ENCODE measurements at regions not wholly inside any gene's neighbourhood (a gene's known extent, or its start where the extent isn't known, plus 50 kb on each side); places are given as distances from the start of the nearest gene placed in this dataset.

DNA sequence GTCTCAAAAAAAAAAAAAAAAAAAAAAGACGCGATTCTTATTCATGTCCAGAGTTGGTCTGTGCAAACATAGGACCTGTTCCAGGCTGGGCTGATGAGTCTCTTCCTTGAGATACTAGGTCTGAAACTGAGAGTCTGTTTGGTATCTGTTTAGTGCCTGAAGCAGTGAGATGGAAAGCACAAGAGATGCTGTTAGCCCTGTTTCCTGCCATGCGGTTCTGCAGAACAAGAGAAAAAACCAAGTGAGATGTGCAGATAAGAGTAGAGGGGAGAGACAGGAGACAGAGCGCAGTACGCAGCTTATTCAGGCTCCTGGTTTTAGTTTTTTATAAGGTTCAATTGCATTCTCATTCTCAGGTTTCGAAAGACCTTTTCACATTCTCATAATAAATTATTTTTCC lies 85.8 kb upstream of the PRKCQ start:
- Histone ChIP-seq H3K27me3 (ENCODE audit: control insufficient read depth in 1 of 2, insufficient read depth in 2 of 2, low read length in 1 of 2) (no peaks in the 10 kb centered on the region), H3K27ac (ENCODE audit: low read depth in 1 of 2, low read length in 2 of 2) (no peak overlapping the region), H3K9me3 (ENCODE audit: control insufficient read depth, low read length) (peaks cover 3% of the 10 kb centered on the region), H3K36me3 (ENCODE audit: control insufficient read depth in 1 of 2, insufficient read depth in 2 of 2, low read length in 1 of 2) (no peaks in the 10 kb centered on the region), H3K4me3 (ENCODE audit: low read length in 2 of 2) (no peak overlapping the region), H3K4me1 (ENCODE audit: control insufficient read depth in 1 of 2, insufficient read depth in 2 of 2, low read length in 2 of 2) (no peaks in the 10 kb centered on the region)
- DNase-seq (no peak), ATAC-seq (ENCODE audit: low FRiP score) (no peak)
- intact Hi-C loops (cut with DNase I): no loop called here
- 49 to 58% methylated on average over 6 of the region's 6 CpGs for WGBS, 2 donors

DNA sequence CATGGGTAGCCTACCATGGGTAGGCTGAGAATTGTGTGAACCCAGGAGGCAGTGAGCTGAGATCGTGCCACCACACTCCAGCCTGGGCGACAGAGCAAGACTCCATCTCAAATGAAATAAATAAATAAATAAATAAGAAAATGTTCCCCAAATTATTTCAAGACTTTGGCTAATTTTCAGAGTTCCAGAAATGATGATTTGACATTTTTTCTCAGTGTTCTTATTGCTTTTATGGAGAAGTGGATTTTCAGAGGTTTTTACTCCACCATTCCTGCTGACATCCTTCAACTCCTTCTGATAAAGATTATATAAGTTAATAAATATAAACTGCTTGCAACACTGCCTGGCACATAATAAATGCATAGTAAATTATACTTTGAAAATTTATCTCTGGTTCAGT lies 80.4 kb upstream of the PRKCQ start:
- DNase-seq (no peak), ATAC-seq (ENCODE audit: low FRiP score) (no peak)
- no peaks in the 10 kb centered on the region for H3K36me3 ChIP-seq (ENCODE audit: control insufficient read depth in 1 of 2, insufficient read depth in 2 of 2, low read length in 1 of 2)
- H3K27ac ChIP-seq (ENCODE audit: low read depth in 1 of 2, low read length in 2 of 2): no peak overlapping the region
- WGBS, 2 donors: 85 to 87% methylated on average over 2 of the region's 2 CpGs
- no peaks in the 10 kb centered on the region for H3K9me3 ChIP-seq (ENCODE audit: control insufficient read depth, low read length)
- no peaks in the 10 kb centered on the region for H3K4me1 ChIP-seq (ENCODE audit: control insufficient read depth in 1 of 2, insufficient read depth in 2 of 2, low read length in 2 of 2)
- intact Hi-C loops (cut with DNase I): no loop called here
- no peak overlapping the region for H3K4me3 ChIP-seq (ENCODE audit: low read length in 2 of 2)
- H3K27me3 ChIP-seq (ENCODE audit: control insufficient read depth in 1 of 2, insufficient read depth in 2 of 2, low read length in 1 of 2): no peaks in the 10 kb centered on the region

DNA sequence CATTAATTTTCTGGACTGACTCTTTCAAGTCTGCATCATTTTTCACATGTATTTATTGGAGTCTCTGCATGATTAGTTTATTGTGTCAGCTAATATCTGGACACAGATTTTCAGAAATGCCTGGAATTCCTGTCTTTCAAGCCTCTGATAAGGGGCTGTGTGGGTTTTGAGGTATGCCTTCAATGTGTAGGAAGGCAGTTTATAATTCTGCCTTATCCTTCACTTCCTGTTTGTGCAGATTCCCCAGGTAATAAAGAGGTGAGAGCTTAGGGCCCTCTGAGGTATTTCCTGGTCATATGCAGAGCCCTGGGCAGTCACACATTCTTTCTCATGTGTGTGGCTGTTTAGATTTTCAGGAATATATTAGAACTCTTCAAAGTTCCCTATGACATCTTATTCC lies 79.4 kb upstream of the PRKCQ start:
- ATAC-seq (ENCODE audit: low FRiP score): no peak
- Histone ChIP-seq H3K4me3 (ENCODE audit: low read length in 2 of 2) (no peak overlapping the region), H3K4me1 (ENCODE audit: control insufficient read depth in 1 of 2, insufficient read depth in 2 of 2, low read length in 2 of 2) (no peaks in the 10 kb centered on the region), H3K36me3 (ENCODE audit: control insufficient read depth in 1 of 2, insufficient read depth in 2 of 2, low read length in 1 of 2) (no peaks in the 10 kb centered on the region), H3K27ac (ENCODE audit: low read depth in 1 of 2, low read length in 2 of 2) (no peak overlapping the region), H3K27me3 (ENCODE audit: control insufficient read depth in 1 of 2, insufficient read depth in 2 of 2, low read length in 1 of 2) (peaks cover 0 to 4% of the 10 kb centered on the region in 2 donors), H3K9me3 (ENCODE audit: control insufficient read depth, low read length) (peaks cover 2% of the 10 kb centered on the region)
- no peak for DNase-seq
- intact Hi-C loops (cut with DNase I): no loop called here

DNA sequence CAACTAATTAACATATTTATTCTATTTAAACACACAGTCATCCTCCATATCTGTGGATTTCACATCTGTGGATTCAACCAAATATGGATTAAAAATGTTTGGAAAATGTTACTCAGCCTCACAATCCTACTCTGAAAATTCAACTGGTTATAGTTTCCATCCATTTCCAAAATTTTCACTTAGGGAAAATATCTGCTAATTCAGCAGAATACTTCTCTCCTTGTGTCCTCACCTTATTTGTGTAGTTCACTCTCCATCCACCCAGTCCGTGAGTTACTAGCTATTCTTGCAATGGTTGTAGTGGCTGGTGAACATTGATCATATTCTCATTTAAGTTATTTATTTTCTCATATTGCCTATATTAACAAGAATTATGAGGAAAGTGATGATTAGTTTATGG lies 77.6 kb upstream of the PRKCQ start:
- Histone ChIP-seq H3K27ac (ENCODE audit: low read depth in 1 of 2, low read length in 2 of 2) (no peak overlapping the region), H3K27me3 (ENCODE audit: control insufficient read depth in 1 of 2, insufficient read depth in 2 of 2, low read length in 1 of 2) (peaks cover 0 to 4% of the 10 kb centered on the region in 2 donors), H3K4me1 (ENCODE audit: control insufficient read depth in 1 of 2, insufficient read depth in 2 of 2, low read length in 2 of 2) (no peaks in the 10 kb centered on the region), H3K36me3 (ENCODE audit: control insufficient read depth in 1 of 2, insufficient read depth in 2 of 2, low read length in 1 of 2) (no peaks in the 10 kb centered on the region), H3K9me3 (ENCODE audit: control insufficient read depth, low read length) (peaks cover 2% of the 10 kb centered on the region), H3K4me3 (ENCODE audit: low read length in 2 of 2) (no peak overlapping the region)
- 90 to 94% methylated on average over 1 of the region's 1 CpG for WGBS, 2 donors
- intact Hi-C loops (cut with DNase I): no loop called here
- ATAC-seq (ENCODE audit: low FRiP score): no peak
- DNase-seq: no peak

DNA sequence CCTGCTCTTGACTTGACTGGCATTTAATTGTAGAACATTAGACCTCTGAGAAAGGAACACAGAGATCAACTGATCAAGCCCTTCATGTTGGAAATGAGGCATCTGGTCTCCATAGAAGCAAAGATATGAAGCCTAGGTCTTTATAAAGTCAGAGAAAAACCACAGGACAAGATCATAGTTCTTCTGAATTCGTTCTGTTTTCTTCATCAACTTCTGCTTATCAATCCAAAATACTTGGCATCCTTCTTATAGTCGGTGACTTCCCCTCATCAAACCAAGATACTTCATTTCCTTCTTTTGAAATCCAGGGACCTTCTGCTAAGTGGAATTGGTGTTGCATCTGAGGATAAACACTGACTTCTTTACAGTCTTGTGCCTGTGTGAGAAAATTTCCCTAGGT lies 77.1 kb upstream of the PRKCQ start:
- ATAC-seq (ENCODE audit: low FRiP score) (no peak), DNase-seq (no peak)
- Histone ChIP-seq H3K27me3 (ENCODE audit: control insufficient read depth in 1 of 2, insufficient read depth in 2 of 2, low read length in 1 of 2) (peaks cover 0 to 4% of the 10 kb centered on the region in 2 donors), H3K4me3 (ENCODE audit: low read length in 2 of 2) (no peak overlapping the region), H3K36me3 (ENCODE audit: control insufficient read depth in 1 of 2, insufficient read depth in 2 of 2, low read length in 1 of 2) (no peaks in the 10 kb centered on the region), H3K4me1 (ENCODE audit: control insufficient read depth in 1 of 2, insufficient read depth in 2 of 2, low read length in 2 of 2) (no peaks in the 10 kb centered on the region), H3K27ac (ENCODE audit: low read depth in 1 of 2, low read length in 2 of 2) (no peak overlapping the region), H3K9me3 (ENCODE audit: control insufficient read depth, low read length) (peaks cover 2% of the 10 kb centered on the region)
- 73 to 81% methylated on average over 2 of the region's 2 CpGs for WGBS, 2 donors
- intact Hi-C loops (cut with DNase I): no loop called here

DNA sequence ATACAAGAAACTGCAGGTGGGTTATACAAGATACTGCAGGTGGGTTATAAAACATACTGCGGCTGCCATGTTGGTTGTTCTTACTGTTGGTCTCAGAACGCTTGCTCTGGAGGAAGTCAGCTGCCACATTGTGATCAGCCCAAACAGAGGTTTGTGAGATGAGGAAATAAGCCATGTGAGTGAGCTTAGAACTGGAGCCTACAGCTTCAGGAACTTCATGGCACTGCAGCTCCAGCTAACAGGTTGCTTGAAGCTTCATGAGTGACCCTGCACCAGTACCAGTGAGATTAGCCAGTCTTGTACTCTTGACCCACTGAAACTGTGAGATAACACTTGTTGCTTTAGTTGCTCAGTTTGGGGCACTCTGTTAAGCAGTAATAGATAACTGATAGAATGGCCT lies 74.5 kb upstream of the PRKCQ start:
- no peaks in the 10 kb centered on the region for H3K4me1 ChIP-seq (ENCODE audit: control insufficient read depth in 1 of 2, insufficient read depth in 2 of 2, low read length in 2 of 2)
- 88 to 93% methylated on average over 2 of the region's 2 CpGs for WGBS, 2 donors
- peaks cover 0 to 4% of the 10 kb centered on the region in 2 donors for H3K27me3 ChIP-seq (ENCODE audit: control insufficient read depth in 1 of 2, insufficient read depth in 2 of 2, low read length in 1 of 2)
- no peak overlapping the region for H3K4me3 ChIP-seq (ENCODE audit: low read length in 2 of 2)
- H3K36me3 ChIP-seq (ENCODE audit: control insufficient read depth in 1 of 2, insufficient read depth in 2 of 2, low read length in 1 of 2): no peaks in the 10 kb centered on the region
- H3K27ac ChIP-seq (ENCODE audit: low read depth in 1 of 2, low read length in 2 of 2): no peak overlapping the region
- peaks cover 2% of the 10 kb centered on the region for H3K9me3 ChIP-seq (ENCODE audit: control insufficient read depth, low read length)
- DNase-seq (no peak), ATAC-seq (ENCODE audit: low FRiP score) (no peak)
- intact Hi-C loops (cut with DNase I): no loop called here

DNA sequence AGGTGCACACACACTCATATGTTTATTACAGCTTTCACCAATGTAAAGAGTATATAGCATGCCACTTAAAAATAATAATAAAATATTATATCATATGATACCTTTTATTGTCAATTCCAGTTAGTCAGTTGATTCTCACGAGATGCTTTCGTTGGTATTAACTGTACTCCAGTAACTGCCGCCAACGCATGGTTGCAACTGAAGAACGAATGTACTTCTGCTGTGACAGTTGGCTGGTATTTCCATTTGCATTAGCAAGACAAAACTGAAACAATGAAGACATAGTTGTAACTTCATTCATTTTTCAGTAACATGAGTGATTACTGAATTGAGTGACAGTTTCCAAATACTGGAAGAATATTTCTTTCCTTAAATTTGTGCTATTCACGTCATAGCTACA lies 70.5 kb upstream of the PRKCQ start:
- no peaks in the 10 kb centered on the region for H3K36me3 ChIP-seq (ENCODE audit: control insufficient read depth in 1 of 2, insufficient read depth in 2 of 2, low read length in 1 of 2)
- H3K27ac ChIP-seq (ENCODE audit: low read depth in 1 of 2, low read length in 2 of 2): no peak overlapping the region
- H3K27me3 ChIP-seq (ENCODE audit: control insufficient read depth in 1 of 2, insufficient read depth in 2 of 2, low read length in 1 of 2): peaks cover 0 to 4% of the 10 kb centered on the region in 2 donors
- no peaks in the 10 kb centered on the region for H3K4me1 ChIP-seq (ENCODE audit: control insufficient read depth in 1 of 2, insufficient read depth in 2 of 2, low read length in 2 of 2)
- peaks cover 2% of the 10 kb centered on the region for H3K9me3 ChIP-seq (ENCODE audit: control insufficient read depth, low read length)
- DNase-seq: no peak
- ATAC-seq (ENCODE audit: low FRiP score): no peak
- no peak overlapping the region for H3K4me3 ChIP-seq (ENCODE audit: low read length in 2 of 2)
- 83 to 88% methylated on average over 6 of the region's 6 CpGs for WGBS, 2 donors
- intact Hi-C loops (cut with DNase I): no loop called here

DNA sequence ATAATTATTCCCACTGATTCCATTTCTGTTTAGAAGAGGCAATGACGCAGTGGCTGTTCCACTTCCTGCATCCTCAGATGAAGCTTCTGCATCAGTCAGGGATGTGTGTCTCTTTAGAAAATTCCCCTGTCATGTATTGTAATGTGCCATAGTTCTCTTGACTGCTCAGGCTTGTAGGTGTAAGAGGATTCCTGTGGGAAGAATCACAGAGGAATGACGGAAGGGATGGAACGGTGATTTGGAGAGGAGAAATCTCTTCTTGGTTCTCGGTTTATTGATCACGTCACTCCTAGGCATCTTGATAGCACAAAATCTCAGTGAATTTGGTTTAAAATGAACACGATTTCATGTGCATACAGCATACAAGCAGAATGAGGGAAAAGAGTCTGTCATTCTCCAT lies 69.8 kb upstream of the PRKCQ start:
- Histone ChIP-seq H3K36me3 (ENCODE audit: control insufficient read depth in 1 of 2, insufficient read depth in 2 of 2, low read length in 1 of 2) (no peaks in the 10 kb centered on the region), H3K4me3 (ENCODE audit: low read length in 2 of 2) (no peak overlapping the region), H3K27ac (ENCODE audit: low read depth in 1 of 2, low read length in 2 of 2) (no peak overlapping the region), H3K4me1 (ENCODE audit: control insufficient read depth in 1 of 2, insufficient read depth in 2 of 2, low read length in 2 of 2) (no peaks in the 10 kb centered on the region), H3K27me3 (ENCODE audit: control insufficient read depth in 1 of 2, insufficient read depth in 2 of 2, low read length in 1 of 2) (peaks cover 0 to 2% of the 10 kb centered on the region in 2 donors), H3K9me3 (ENCODE audit: control insufficient read depth, low read length) (peaks cover 2% of the 10 kb centered on the region)
- ATAC-seq (ENCODE audit: low FRiP score) (no peak), DNase-seq (no peak)
- 76% methylated on average over 6 of the region's 6 CpGs for WGBS, 2 donors
- intact Hi-C loops (cut with DNase I): no loop called here

DNA sequence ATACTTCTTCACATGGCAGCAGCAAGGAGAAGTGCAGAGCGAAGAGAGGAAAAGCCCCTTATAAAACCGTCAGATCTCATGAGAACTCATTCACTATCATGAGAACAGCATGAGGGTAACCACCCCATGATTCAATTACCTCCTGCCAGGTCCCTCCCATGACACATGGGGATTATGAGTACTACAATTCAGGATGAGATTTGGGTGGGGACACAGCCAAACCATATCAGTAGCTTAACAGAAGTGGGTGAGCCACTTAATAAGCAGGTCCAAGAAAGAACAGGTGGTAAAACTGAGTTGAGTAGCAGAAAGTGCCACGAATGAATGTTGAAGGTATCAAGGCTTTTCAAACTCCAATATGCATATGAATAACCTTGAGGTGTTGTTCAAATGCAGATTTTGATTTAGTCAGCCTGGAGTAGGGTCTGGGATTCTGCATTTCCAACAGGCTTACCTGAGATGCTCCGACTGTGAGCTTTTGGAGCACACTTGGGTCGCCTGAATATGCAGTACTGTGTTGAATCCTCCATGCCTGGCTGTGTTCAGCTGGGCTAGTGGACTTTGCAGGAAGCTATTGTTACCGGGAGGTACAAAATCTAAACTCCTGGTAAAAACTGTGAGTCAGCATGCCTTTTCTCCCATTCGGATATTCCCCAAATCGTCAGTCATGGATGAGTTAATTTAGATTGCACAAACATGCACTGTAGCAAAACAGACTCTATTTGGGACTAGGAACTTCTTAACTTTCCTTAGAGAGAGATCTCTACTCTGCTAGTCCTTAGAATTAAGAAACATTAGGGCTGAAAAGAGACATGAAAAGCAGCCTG lies 69.0 kb upstream of the PRKCQ start:
- WGBS, 2 donors: 41 to 50% methylated on average over 8 of the region's 8 CpGs
- no peaks in the 10 kb centered on the region for H3K27me3 ChIP-seq (ENCODE audit: control insufficient read depth in 1 of 2, insufficient read depth in 2 of 2, low read length in 1 of 2)
- no peaks in the 10 kb centered on the region for H3K4me1 ChIP-seq (ENCODE audit: control insufficient read depth in 1 of 2, insufficient read depth in 2 of 2, low read length in 2 of 2)
- H3K36me3 ChIP-seq (ENCODE audit: control insufficient read depth in 1 of 2, insufficient read depth in 2 of 2, low read length in 1 of 2): no peaks in the 10 kb centered on the region
- no peak overlapping the region for H3K27ac ChIP-seq (ENCODE audit: low read depth in 1 of 2, low read length in 2 of 2)
- DNase-seq (no peak), ATAC-seq (ENCODE audit: low FRiP score) (no peak)
- no peaks in the 10 kb centered on the region for H3K9me3 ChIP-seq (ENCODE audit: control insufficient read depth, low read length)
- no peak overlapping the region for H3K4me3 ChIP-seq (ENCODE audit: low read length in 2 of 2)
- intact Hi-C loops (cut with DNase I): no loop called here
